Coronary artery (tissue), 2 donors: ENCODE measurements at regions not wholly inside any gene's neighbourhood (a gene's known extent, or its start where the extent isn't known, plus 50 kb on each side); places are given as distances from the start of the nearest gene placed in this dataset.

Experiments used
- DNase-seq: peaks from one replicate; pipeline ENCODE4 v3.0.0-alpha.2; 2017; ENCODE audit warnings: low spot score
- H3K27ac ChIP-seq, 2 donors: fragments of 200-600 bp; sonication (generic); one replicate each; pipeline ENCODE4 v1.5.1; 2016 to 2019
- H3K4me3 ChIP-seq: fragments of 200-600 bp; sonication (generic); 2 replicates; pipeline ENCODE4 v1.5.1; 2016; ENCODE audit warnings: mild to moderate bottlenecking, moderate library complexity
- TF ChIP-seq, protein P1 (sequence below): fragments of 200-600 bp; sonication (generic); IDR thresholded peaks from one replicate; pipeline ENCODE4 v1.5.1; 2019; ENCODE audit warnings: antibody characterized with exemption

DNA sequence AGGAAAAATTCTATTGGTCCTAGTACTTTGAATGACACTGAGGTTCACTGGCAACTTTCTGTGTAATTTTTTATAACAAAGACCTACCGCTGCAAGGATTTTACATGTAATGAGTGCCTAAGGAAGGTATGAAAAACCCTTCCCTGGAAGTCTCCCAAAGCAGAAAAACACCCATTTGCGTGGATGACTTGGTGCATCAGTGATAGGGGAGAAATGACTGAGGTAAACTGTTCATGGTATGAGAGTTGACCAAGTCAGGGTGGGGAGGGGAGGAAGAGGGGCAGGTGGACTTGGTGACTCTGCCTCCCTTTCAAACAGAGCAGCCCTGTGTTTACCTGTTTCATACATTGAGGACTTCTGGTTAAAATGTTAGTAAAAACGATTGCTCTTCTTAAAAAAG, 78.8 kb upstream of the IPO9 start:
- H3K4me3 ChIP-seq = no peak overlapping the region
- DNase-seq = no peak

DNA sequence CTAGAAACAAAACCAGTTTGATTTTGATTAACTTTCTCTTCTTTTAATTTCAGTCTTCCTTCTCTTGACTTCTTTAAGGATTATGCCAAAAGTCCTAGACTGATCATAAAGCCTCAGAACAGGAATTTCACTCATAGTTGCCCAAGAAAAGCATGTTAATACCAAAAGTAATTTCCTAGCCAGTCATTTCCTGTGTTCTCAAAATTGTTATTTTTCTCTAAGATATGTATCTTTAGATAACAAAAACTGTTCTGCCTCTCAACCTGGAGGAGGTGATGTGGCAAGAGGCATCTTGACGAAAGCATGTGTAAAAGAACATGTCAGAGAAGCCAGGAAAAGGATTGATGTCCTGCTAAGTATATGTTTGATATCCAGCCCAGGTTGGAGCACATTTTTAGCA, 78.0 kb upstream of the IPO9 start:
- TF ChIP-seq, protein P1, sequence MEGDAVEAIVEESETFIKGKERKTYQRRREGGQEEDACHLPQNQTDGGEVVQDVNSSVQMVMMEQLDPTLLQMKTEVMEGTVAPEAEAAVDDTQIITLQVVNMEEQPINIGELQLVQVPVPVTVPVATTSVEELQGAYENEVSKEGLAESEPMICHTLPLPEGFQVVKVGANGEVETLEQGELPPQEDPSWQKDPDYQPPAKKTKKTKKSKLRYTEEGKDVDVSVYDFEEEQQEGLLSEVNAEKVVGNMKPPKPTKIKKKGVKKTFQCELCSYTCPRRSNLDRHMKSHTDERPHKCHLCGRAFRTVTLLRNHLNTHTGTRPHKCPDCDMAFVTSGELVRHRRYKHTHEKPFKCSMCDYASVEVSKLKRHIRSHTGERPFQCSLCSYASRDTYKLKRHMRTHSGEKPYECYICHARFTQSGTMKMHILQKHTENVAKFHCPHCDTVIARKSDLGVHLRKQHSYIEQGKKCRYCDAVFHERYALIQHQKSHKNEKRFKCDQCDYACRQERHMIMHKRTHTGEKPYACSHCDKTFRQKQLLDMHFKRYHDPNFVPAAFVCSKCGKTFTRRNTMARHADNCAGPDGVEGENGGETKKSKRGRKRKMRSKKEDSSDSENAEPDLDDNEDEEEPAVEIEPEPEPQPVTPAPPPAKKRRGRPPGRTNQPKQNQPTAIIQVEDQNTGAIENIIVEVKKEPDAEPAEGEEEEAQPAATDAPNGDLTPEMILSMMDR = no peak
- Histone ChIP-seq H3K4me3 (no peak overlapping the region), H3K27ac (peak overlapping the region in 1 of 2 donors; percentile 60)
- no peak for DNase-seq

More for the DNA sequence above, 78.8 kb upstream of the IPO9 start:
- peak overlapping the region in 1 of 2 donors; percentile 48 for H3K27ac ChIP-seq
- TF ChIP-seq, protein P1 = no peak

DNA sequence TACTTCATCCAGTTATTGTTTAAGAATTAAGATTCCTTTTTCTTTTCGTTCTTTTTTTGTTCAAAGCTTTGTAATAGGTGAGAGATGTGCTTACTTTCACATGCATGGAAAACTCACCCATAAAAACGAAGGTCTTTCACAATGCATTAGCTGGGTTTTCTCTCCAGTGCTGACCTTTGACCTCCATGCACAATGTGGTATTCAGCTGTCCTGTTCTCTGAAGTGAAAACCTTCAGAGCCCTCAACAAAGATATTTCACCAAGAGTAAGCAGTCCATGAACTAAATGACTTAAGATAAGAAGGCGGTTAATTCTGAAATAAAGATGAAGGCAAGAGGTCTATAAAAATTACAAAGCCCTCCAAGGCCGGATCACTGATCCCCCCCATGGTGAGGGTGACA, 77.1 kb upstream of the IPO9 start:
- H3K27ac ChIP-seq = peak overlapping the region in 1 of 2 donors; percentile 18
- DNase-seq = no peak
- H3K4me3 ChIP-seq = no peak overlapping the region
- TF ChIP-seq, protein P1 = no peak

DNA sequence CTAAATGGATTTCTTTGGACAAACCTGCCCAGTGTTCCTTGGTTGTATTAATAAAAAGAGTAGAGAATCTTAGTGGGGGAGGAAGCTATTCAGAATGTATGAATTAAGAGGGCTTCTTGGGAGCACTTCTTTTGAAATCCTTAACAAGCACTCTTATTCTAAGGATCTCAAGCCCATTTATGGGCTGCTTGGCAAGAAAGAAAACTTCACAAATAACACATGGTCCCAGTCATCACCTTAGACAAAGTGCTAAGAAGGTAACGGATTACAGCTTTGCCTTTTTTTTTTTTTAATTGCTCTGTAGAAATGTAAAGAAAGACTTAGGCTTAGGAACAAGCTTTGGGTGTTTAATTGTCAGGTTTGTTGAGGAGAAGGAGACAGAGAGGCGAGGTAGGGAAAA, 76.6 kb upstream of the IPO9 start:
- TF ChIP-seq, protein P1 = no peak
- Histone ChIP-seq H3K27ac (peak overlapping the region in 1 of 2 donors; percentile 18), H3K4me3 (no peak overlapping the region)
- DNase-seq = no peak

DNA sequence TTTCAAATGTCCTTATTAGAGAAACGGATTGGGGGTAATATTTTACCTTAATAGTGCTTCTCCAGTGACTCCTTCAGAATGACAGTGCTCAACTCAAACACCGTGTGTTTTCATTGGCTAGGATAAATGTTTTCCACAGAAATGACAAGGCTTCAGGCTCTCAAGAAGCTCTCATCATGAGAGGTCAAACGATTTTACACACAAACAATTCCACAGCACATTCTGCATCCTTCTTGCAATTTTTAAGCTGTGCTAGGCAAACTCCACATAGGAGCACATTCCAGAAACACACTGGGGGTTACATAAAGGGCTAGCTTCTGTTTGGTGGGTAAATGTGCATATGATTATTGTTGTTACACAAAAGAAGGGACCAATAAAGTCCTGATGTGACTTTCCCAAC, 75.5 kb upstream of the IPO9 start:
- TF ChIP-seq, protein P1 = no peak
- Histone ChIP-seq H3K4me3 (no peak overlapping the region), H3K27ac (peak overlapping the region in 1 of 2 donors; percentile 20)
- no peak for DNase-seq

DNA sequence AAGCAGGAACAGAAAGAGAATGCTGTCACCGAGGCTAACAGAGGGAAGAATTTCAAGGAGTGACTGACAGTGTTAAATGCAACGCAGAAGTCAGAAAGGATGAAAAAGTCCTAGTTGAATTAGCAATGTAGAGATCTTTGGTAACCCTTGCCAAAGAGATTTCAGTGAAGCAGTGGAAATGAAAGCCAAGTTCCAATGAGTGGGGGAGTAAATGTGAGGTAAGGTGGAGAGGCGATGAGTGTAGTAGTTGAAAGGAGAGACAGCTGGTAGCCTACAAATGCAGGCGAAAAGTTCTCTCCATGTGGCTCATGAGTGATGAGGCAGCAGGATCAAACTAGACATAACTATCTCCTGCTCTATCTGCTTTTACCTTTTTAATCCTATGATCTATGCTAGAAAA, 74.6 kb upstream of the IPO9 start:
- Histone ChIP-seq H3K4me3 (no peak overlapping the region), H3K27ac (peak overlapping the region in 1 of 2 donors; percentile 20)
- DNase-seq = no peak
- TF ChIP-seq, protein P1 = no peak

DNA sequence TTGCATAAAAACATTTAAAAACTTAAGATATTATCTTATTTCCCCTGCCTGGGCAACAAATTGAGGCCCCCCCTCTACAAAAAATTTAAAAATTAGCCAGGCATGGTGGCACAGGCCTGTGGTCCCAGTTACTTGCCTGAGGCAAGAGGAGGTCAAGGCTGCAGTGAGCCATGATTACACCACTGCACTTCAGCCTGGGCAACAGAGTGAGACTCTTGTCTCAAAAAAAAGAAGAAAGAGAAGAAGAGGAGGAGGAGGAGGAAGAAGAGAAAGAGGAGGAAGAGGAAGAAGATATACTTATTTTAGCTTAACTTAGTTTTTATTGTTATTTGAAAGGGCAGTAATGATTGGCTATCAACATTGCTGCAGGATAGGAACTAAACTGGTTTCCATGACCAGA, 73.8 kb upstream of the IPO9 start:
- no peak overlapping the region for H3K4me3 ChIP-seq
- H3K27ac ChIP-seq = no peak overlapping the region
- no peak for DNase-seq
- TF ChIP-seq, protein P1 = no peak
